LNCAP (cell line): ENCODE measurements at regions not wholly inside any gene's neighbourhood (a gene's known extent, or its start where the extent isn't known, plus 50 kb on each side); places are given as distances from the start of the nearest gene placed in this dataset.

Experiments
- CTCF ChIP-seq: fragments of 450-650 bp; IDR thresholded peaks from 2 replicates; pipeline ENCODE4 v1.5.1; 2017; ENCODE audit warnings: mild to moderate bottlenecking

GRCh38 chr6:153842491-153842890, 196.5 kb upstream of the OPRM1 start:
- TF ChIP-seq CTCF: no peak

- TF ChIP-seq CTCF: no peak
These were observed 198.8 kb upstream of the OPRM1 start for GRCh38 chr6:153840039-153840850.

- no peak for TF ChIP-seq CTCF
These were observed 206.5 kb upstream of the OPRM1 start for GRCh38 chr6:153832543-153832942.

- TF ChIP-seq CTCF: no peak
These were observed 207.5 kb upstream of the OPRM1 start for GRCh38 chr6:153831350-153832078.

GRCh38 chr6:153817173-153817572, 221.9 kb upstream of the OPRM1 start:
- no peak for TF ChIP-seq CTCF

GRCh38 chr6:153816366-153816765, 222.7 kb upstream of the OPRM1 start:
- no peak for TF ChIP-seq CTCF

GRCh38 chr6:153814136-153814535, 224.9 kb upstream of the OPRM1 start:
- TF ChIP-seq CTCF: no peak
